HG02973 (cell line): ENCODE measurements at regions not wholly inside any gene's neighbourhood (a gene's known extent, or its start where the extent isn't known, plus 50 kb on each side); places are given as distances from the start of the nearest gene placed in this dataset.

Experiments
- ATAC-seq: cut with Tn5 transposase; IDR thresholded peaks from one replicate; pipeline ENCODE4 v1.9.1; 2021; ENCODE audit warnings: moderate library complexity; ENCODE audit not compliant: unreplicated experiment

GRCh38 chr2:88832311-88832991, 141.0 kb downstream of the RPIA start:
- ATAC-seq: no peak

- ATAC-seq: no peak
These were observed 141.5 kb downstream of the RPIA start for GRCh38 chr2:88832992-88833389.

GRCh38 chr2:88834376-88834775, 142.9 kb downstream of the RPIA start:
- no peak for ATAC-seq

DNA sequence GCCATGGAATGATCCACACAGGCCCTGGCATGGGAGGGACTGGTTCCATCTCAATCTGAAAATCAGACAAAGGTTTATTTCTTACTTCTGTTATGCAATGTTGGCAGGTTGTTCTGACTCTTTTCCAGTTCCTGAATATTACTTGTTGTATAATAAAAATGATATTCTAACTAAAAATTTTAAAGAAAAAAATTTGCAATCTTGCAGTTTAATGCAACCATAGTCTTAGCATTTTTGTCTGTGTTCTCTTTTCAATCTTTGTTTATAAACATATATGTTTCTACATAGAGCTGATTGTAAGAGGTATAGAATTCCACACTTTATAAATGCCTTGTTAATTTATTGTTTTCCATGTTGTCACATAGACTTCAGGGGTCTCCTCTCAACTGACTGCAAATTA, 143.4 kb downstream of the RPIA start:
- ATAC-seq: no peak

GRCh38 chr2:88835726-88836125, 144.3 kb downstream of the RPIA start:
- ATAC-seq: no peak

- ATAC-seq: no peak
These were observed 144.9 kb downstream of the RPIA start for GRCh38 chr2:88836351-88836750.

GRCh38 chr2:88837511-88838160, 146.2 kb downstream of the RPIA start:
- no peak for ATAC-seq

DNA sequence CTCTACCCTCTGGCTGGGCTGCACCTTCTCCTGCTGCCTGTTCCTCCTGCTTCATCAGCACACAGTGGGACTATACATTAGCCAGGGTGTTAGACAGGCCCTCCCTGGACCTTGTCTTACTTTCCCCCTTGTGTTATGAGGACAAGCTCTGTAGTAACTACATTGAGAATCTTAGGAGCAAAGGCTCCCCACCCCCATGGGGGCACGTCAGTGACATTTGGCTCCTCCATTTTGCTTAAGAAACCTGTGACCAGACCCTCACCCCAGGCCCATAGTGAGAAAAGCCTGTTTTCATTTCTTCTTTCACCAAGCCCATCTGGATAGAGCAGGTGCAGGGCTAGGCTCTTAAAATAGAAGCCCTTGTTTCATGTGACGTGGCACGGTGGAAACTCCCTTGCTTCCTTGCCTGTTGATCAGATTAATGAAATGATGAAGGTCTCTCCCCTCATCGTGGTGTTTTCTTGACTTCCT, 146.7 kb downstream of the RPIA start:
- peak; percentile 84 for ATAC-seq

- ATAC-seq: no peak
These were observed 149.9 kb downstream of the RPIA start for GRCh38 chr2:88841224-88841929.

- ATAC-seq: no peak
These were observed 151.4 kb downstream of the RPIA start for GRCh38 chr2:88842656-88843460.

DNA sequence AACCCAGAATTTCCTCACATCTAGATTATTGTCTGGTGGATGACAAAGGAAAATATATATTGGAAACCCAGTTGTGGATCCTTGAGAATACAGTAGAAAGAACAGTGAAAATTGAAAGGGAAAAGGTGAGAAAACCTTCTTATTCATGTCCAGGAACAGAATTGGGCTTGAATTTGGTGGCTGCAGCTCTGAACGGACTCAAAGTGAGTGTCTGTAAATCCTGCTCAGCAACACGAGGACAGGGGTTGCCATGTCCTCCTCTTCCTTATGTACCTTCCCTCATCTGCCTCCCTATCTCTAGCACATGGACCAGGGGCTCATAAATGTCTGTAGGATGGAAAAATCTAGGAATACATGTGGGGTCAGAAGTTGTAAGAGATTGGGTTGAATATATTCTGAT, 152.2 kb downstream of the RPIA start:
- ATAC-seq: no peak

- ATAC-seq: no peak
These were observed 153.5 kb downstream of the RPIA start for GRCh38 chr2:88844960-88845359.

DNA sequence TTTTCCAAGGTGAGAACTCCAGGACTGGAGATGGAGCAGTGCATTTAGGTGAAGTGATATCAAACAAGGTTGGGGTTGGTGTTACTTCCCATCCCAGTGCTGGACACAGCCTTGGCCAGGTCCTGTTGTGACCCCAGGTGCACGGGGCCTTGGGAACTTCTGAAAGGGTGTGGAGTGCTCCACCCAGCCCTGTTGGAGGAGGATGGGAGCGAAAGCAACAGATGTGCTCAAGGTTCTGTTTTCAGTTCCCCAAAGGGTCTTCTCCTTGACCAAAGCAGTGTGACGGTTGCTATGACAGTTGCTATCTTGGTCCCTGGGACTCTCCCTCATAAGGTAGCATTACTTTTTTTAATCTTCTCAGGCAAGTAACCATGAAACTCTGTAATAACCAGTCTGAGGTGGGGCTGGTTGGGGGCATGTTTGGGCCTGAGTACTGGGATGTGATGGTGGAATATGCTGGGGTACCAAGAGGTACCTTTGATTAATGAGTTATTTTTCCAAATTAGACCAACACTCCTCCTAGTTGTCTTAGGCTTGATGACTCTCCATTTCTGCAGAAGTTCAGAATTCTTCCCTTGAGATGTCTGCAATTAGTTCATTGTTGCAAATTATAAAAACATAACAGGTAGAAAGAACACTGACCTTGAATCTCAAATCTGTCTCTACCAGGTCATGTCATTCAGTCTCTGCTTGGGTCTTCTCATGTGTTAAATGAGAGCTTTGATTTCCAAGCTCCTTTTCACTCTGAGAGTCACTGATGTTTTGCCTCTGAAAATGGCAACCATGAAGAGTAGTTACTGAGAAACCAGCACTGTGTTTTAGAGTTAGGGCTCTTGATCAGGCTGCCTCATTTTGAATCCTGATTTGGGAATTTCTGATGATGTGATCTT, 154.5 kb downstream of the RPIA start:
- peak; percentile 82 for ATAC-seq

DNA sequence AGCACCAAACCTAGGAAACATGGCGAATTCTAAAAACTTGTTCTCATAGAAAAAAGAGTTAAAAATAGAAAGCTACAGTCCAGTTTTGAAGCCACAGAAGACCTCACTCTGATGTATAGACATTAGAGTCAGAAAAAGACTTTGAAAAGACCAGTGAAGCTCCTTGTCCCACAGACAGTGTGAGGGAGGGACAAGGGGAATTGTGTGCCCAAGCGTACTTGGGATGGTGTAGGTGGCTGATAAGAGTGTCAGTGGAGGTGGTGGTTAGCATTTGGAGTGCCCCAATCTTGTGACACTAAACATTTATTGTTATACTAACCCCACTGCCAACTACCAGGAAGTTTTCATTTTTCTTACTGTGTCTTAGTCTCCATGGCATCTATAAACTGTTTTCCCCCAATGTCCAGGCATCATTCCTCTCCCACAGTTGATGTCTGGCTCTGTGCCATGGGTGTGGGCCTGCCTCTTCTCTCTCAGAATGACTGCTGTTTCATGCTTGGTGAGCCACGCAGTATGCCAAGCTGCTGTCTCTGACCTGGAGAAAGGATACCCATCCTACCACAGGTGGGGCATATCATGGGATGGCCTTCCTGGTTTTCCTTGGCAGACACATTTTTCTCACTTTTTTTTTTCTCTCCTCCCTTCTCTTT, 161.4 kb downstream of the RPIA start:
- ATAC-seq: no peak

DNA sequence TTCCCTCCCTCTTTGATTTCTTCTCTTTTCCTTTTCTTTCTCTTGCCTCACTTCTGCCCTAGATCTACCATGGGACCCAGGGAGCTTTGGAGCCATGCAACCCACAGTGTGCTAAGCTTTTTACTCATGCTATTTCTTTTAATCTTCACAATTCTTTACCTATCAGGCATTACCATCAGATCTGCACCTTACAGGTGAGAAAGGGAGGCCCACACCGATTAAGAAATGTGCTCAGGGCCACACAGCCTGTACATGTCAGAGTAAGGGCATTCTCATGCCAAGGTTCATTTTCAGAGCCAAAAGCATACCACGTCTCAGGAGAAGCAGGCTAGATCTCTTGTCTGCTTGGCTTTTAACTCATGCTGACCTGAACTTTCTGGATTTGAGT, 161.9 kb downstream of the RPIA start:
- no peak for ATAC-seq

DNA sequence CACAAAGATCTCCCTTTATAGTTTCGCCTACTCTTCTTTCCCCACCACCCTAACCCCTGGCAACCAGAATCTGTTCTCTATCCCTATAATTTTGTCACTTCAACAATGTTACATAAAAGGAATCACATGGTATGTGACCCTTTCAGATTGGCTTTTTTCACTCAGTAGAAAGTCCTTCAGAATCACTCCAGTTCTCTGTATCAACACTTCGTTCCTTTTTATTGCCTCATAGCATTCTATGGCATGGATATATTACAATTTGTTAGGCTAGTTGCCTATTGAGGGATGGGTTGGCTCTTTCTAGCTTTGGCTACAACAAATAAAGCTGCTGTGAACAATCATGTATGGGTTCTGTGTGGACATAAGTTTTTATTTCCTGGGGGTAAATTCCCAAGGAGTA, 163.1 kb downstream of the RPIA start:
- no peak for ATAC-seq

GRCh38 chr2:88855620-88856408, 164.3 kb downstream of the RPIA start:
- no peak for ATAC-seq

GRCh38 chr2:88856409-88857135, 165.1 kb downstream of the RPIA start:
- no peak for ATAC-seq
